H9 (cell line): ENCODE measurements at regions not wholly inside any gene's neighbourhood (a gene's known extent, or its start where the extent isn't known, plus 50 kb on each side); places are given as distances from the start of the nearest gene placed in this dataset.

Source experiments
- DNase-seq: peaks from one replicate; pipeline ENCODE4 v3.0.0-alpha.2; 2017
- H2AFZ ChIP-seq: one replicate; pipeline ENCODE4 v1.6.1; 2013; ENCODE audit warnings: mild to moderate bottlenecking, low read length, control low read depth, moderate library complexity
- H2AK5ac ChIP-seq: 2 replicates; pipeline ENCODE4 v1.6.1; 2013; ENCODE audit warnings: low read length, control low read depth, mixed read lengths; ENCODE audit not compliant: insufficient read length
- H2BK120ac ChIP-seq: one replicate; pipeline ENCODE4 v1.6.1; 2013; ENCODE audit warnings: low read depth, mild to moderate bottlenecking, low read length, control low read depth, inconsistent platforms; ENCODE audit not compliant: poor library complexity, severe bottlenecking
- H2BK12ac ChIP-seq: 2 replicates; pipeline ENCODE4 v1.6.1; 2013; ENCODE audit warnings: low read length, control low read depth, mixed read lengths, low read depth; ENCODE audit not compliant: insufficient read length
- H2BK15ac ChIP-seq: 2 replicates; pipeline ENCODE4 v1.6.1; 2013; ENCODE audit warnings: low read depth, low read length, control low read depth
- H2BK20ac ChIP-seq: one replicate; pipeline ENCODE4 v1.6.1; 2013; ENCODE audit warnings: low read depth, mild to moderate bottlenecking, low read length, control low read depth, inconsistent platforms; ENCODE audit not compliant: poor library complexity, severe bottlenecking
- H2BK5ac ChIP-seq: 2 replicates; pipeline ENCODE4 v1.6.1; 2013; ENCODE audit warnings: low read length, control low read depth, mixed read lengths; ENCODE audit not compliant: insufficient read length
- H3K14ac ChIP-seq: 2 replicates; pipeline ENCODE4 v1.6.1; 2013; ENCODE audit warnings: low read length, control low read depth; ENCODE audit not compliant: insufficient read depth
- H3K18ac ChIP-seq: 2 replicates; pipeline ENCODE4 v1.6.1; 2013; ENCODE audit warnings: low read depth, mild to moderate bottlenecking, mixed read lengths, low read length, control low read depth; ENCODE audit not compliant: insufficient read length
- H3K23ac ChIP-seq: 2 replicates; pipeline ENCODE4 v1.6.1; 2013; ENCODE audit warnings: low read length, control low read depth, mixed read lengths, low read depth; ENCODE audit not compliant: insufficient read length
- H3K23me2 ChIP-seq: 2 replicates; pipeline ENCODE4 v1.6.1; 2013; ENCODE audit warnings: low read depth, mild to moderate bottlenecking, mixed read lengths, low read length, control low read depth; ENCODE audit not compliant: insufficient read length, poor library complexity, severe bottlenecking
- H3K27ac ChIP-seq: 2 replicates; pipeline ENCODE4 v1.5.1; 2013; ENCODE audit warnings: low read length, control low read depth, mixed read lengths, low read depth; ENCODE audit not compliant: insufficient read length
- H3K27me3 ChIP-seq: 2 replicates; pipeline ENCODE4 v1.6.1; 2013; ENCODE audit warnings: low read length, control low read depth, inconsistent platforms; ENCODE audit not compliant: insufficient read depth
- H3K4ac ChIP-seq: 2 replicates; pipeline ENCODE4 v1.6.1; 2013; ENCODE audit warnings: low read depth, mild to moderate bottlenecking, control low read depth, inconsistent platforms, low read length, moderate library complexity
- H3K4me1 ChIP-seq: 2 replicates; pipeline ENCODE4 v1.6.1; 2013; ENCODE audit warnings: low read length, control low read depth, inconsistent platforms; ENCODE audit not compliant: insufficient read depth
- H3K4me2 ChIP-seq: 2 replicates; pipeline ENCODE4 v1.6.1; 2013; ENCODE audit warnings: low read length, control low read depth, mixed read lengths; ENCODE audit not compliant: insufficient read length, insufficient read depth
- H3K56ac ChIP-seq: 2 replicates; pipeline ENCODE4 v1.6.1; 2013; ENCODE audit warnings: low read depth, mild to moderate bottlenecking, mixed read lengths, low read length, control low read depth; ENCODE audit not compliant: insufficient read length
- H3K79me1 ChIP-seq: 2 replicates; pipeline ENCODE4 v1.6.1; 2013; ENCODE audit warnings: low read depth, mild to moderate bottlenecking, moderate library complexity, low read length, control low read depth, inconsistent platforms; ENCODE audit not compliant: insufficient read depth, poor library complexity, severe bottlenecking
- H3K79me2 ChIP-seq: 2 replicates; pipeline ENCODE4 v1.6.1; 2013; ENCODE audit warnings: low read length, control low read depth, inconsistent platforms; ENCODE audit not compliant: insufficient read depth
- H3K9ac ChIP-seq: 2 replicates; pipeline ENCODE4 v1.6.1; 2013; ENCODE audit warnings: low read length, control low read depth, mixed read lengths; ENCODE audit not compliant: insufficient read length; ENCODE audit errors: extremely low read depth
- H3K9me3 ChIP-seq: one replicate; pipeline ENCODE4 v1.6.1; 2013; ENCODE audit warnings: low read depth, low read length, inconsistent platforms; ENCODE audit not compliant: control insufficient read depth
- H3T11ph ChIP-seq: one replicate; pipeline ENCODE4 v1.6.1; 2013; ENCODE audit warnings: mild to moderate bottlenecking, low read length, control low read depth, inconsistent platforms
- H4K20me1 ChIP-seq: one replicate; pipeline ENCODE4 v1.6.1; 2013; ENCODE audit not compliant: control insufficient read depth, insufficient read length, insufficient read depth
- H4K5ac ChIP-seq: 2 replicates; pipeline ENCODE4 v1.6.1; 2013; ENCODE audit warnings: low read depth, mild to moderate bottlenecking, mixed read lengths, low read length, control low read depth; ENCODE audit not compliant: insufficient read length
- H4K8ac ChIP-seq: replicated peaks from 2 replicates; pipeline ENCODE4 v1.6.1; 2013; ENCODE audit warnings: low read length, control low read depth, mixed read lengths, low read depth; ENCODE audit not compliant: insufficient read length
- H4K91ac ChIP-seq: 2 replicates; pipeline ENCODE4 v1.6.1; 2013; ENCODE audit warnings: low read depth, mild to moderate bottlenecking, moderate library complexity, mixed read lengths, low read length, control low read depth; ENCODE audit not compliant: insufficient read length
- H3K27ac Mint-ChIP-seq, 3 experiments: 2 replicates in 2 of 3; 3 replicates in 1 of 3; pipeline ENCODE4 v1.8.0; 2020 to 2021; ENCODE audit warnings: mixed read lengths in 3 of 3, mild to moderate bottlenecking in 1 of 3, moderate library complexity in 1 of 3
- H3K27me3 Mint-ChIP-seq: 2 replicates; pipeline ENCODE4 v1.8.0; 2021; ENCODE audit warnings: low read depth, mild to moderate bottlenecking, moderate library complexity, mixed read lengths
- H3K36me3 Mint-ChIP-seq, 3 experiments: 2 replicates in 2 of 3; 3 replicates in 1 of 3; pipeline ENCODE4 v1.8.0; 2020 to 2021; ENCODE audit warnings: low read depth in 3 of 3, mixed read lengths in 3 of 3; ENCODE audit not compliant: insufficient read depth in 1 of 3
- H3K4me1 Mint-ChIP-seq, 2 experiments: 2 replicates each; pipeline ENCODE4 v1.8.0; 2020; ENCODE audit warnings: mixed read lengths in 2 of 2
- H3K4me3 Mint-ChIP-seq, 2 experiments: 2 replicates in 1 of 2; 3 replicates in 1 of 2; pipeline ENCODE4 v1.8.0; 2020 to 2021; ENCODE audit warnings: mild to moderate bottlenecking in 2 of 2, mixed read lengths in 2 of 2, moderate library complexity in 1 of 2
- H3K9me3 Mint-ChIP-seq, 2 experiments: 2 replicates in 1 of 2; 3 replicates in 1 of 2; pipeline ENCODE4 v1.8.0; 2020; ENCODE audit warnings: mild to moderate bottlenecking in 2 of 2, mixed read lengths in 2 of 2, moderate library complexity in 1 of 2
- WGBS: extraction: QIAGEN DNeasy Blood & Tissue Kit; methylation state at CpG from one replicate; pipeline ENCODE4 v1.1.7; 2013; ENCODE audit warnings: missing lambda C conversion rate, low lambda C conversion rate, mixed read lengths; ENCODE audit not compliant: insufficient read length; ENCODE audit errors: extremely low coverage; 5-methylcytosine and 5-hydroxymethylcytosine counted together
- TF ChIP-seq, protein P1 (sequence below): fragments of 200-600 bp; sonication (generic); conservative IDR thresholded peaks from 3 replicates; pipeline ENCODE4 v1.8.0; 2021; ENCODE audit warnings: antibody characterized with exemption, mild to moderate bottlenecking

DNA sequence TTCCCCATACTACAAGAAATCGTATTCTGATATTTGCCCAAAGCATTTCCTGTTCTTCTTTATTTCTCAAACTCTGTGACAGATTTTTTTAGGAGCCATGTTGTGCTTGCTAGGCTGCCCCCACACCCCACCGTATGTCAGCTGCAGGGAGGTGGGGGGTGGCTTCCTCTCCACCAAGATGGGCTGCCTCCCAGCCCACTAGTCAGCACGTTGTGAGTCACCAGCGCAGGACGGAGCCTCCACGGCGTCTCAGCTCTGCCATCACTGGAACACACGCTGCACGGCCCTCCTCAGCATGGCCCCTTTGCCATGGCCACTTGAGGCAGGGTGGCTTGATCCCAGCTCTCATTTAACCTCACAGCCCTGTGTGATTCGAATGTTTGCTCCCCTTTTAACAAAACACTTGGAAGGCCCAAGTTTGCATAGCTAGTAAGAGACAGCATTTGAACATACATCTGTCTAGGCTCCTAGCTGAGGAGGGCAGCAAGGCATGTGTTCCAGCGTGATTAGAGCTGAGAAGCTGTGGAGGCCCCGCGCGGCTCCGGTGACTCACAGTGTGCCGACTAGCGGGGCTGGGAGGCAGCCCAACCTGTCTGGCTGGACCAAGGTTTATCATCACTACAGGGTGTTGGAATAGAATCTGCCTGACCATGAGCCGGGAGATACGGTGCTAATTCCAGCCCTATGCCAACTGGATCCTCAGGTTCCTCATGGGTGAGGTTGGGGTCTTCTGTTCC, 180.7 kb upstream of the NCAM1 start:
- H2BK12ac ChIP-seq = no peak overlapping the region
- no peak overlapping the region for H4K91ac ChIP-seq
- no peak overlapping the region for H2BK15ac ChIP-seq
- H4K8ac ChIP-seq = no peak overlapping the region
- H3K36me3 Mint-ChIP-seq = no peaks in the 10 kb centered on the region
- H4K20me1 ChIP-seq = no peaks in the 10 kb centered on the region
- H2BK5ac ChIP-seq = no peak overlapping the region
- no peak overlapping the region for H3K23ac ChIP-seq
- H2BK20ac ChIP-seq = no peak overlapping the region
- H3K14ac ChIP-seq = peak overlapping the region; percentile 67; the same call in 1 of the 2 replicates
- H3K9ac ChIP-seq = no peak overlapping the region
- no peak overlapping the region for H3K27ac Mint-ChIP-seq
- no peak overlapping the region for H3T11ph ChIP-seq
- peaks cover under 1% of the 10 kb centered on the region; the same call in 1 of the 2 replicates for H3K27me3 Mint-ChIP-seq
- no peak overlapping the region for H2BK120ac ChIP-seq
- peaks cover 29 to 42% of the 10 kb centered on the region in 2 experiments for H3K4me1 Mint-ChIP-seq
- H3K9me3 ChIP-seq = no peaks in the 10 kb centered on the region
- 0 out of 2 replicates have a peak, but pooled peaks cover 2% of the 10 kb centered on the region for H3K4me1 ChIP-seq
- no peak overlapping the region for H3K27ac ChIP-seq
- H3K23me2 ChIP-seq = no peaks in the 10 kb centered on the region
- TF ChIP-seq, protein P1, sequence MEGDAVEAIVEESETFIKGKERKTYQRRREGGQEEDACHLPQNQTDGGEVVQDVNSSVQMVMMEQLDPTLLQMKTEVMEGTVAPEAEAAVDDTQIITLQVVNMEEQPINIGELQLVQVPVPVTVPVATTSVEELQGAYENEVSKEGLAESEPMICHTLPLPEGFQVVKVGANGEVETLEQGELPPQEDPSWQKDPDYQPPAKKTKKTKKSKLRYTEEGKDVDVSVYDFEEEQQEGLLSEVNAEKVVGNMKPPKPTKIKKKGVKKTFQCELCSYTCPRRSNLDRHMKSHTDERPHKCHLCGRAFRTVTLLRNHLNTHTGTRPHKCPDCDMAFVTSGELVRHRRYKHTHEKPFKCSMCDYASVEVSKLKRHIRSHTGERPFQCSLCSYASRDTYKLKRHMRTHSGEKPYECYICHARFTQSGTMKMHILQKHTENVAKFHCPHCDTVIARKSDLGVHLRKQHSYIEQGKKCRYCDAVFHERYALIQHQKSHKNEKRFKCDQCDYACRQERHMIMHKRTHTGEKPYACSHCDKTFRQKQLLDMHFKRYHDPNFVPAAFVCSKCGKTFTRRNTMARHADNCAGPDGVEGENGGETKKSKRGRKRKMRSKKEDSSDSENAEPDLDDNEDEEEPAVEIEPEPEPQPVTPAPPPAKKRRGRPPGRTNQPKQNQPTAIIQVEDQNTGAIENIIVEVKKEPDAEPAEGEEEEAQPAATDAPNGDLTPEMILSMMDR = no peak
- no peaks in the 10 kb centered on the region for H3K27me3 ChIP-seq
- H4K5ac ChIP-seq = no peak overlapping the region
- WGBS = no CpG with 5 or more reads among the region's 19 CpGs
- no peak overlapping the region for H2AK5ac ChIP-seq
- DNase-seq = no peak
- no peak overlapping the region for H3K18ac ChIP-seq
- no peaks in the 10 kb centered on the region for H3K9me3 Mint-ChIP-seq
- no peak overlapping the region for H2AFZ ChIP-seq
- H3K4ac ChIP-seq = no peak overlapping the region
- H3K56ac ChIP-seq = no peak overlapping the region
- no peaks in the 10 kb centered on the region for H3K79me1 ChIP-seq
- no peak overlapping the region for H3K4me3 Mint-ChIP-seq
- H3K4me2 ChIP-seq = no peak overlapping the region
- H3K79me2 ChIP-seq = no peaks in the 10 kb centered on the region
